ENCODE measurements at regions not wholly inside any gene's neighbourhood (a gene's known extent, or its start where the extent isn't known, plus 50 kb on each side); places are given as distances from the start of the nearest gene placed in this dataset.

DNA sequence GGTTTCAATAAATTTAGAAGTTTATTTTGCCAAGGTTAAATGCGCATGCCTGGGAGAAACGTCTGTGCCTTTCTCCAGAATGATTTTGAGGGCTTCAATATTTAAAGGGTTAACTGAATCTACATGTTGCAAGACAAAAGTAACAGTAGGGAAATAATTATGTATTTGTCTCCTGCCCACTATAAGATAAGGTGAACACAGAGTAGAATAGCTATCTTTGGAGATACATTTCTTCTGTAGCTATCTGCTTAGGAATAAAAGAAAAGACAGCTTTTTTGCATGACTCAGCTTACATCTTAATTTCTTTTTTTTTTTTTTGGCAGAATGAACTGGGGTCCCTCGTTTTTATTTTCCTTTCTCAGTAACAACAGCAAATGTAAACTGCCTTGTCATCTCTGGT, 1351.6 kb downstream of the AMY1C start:
- H3K9me3 ChIP-seq, result no peaks in the 10 kb centered on the region
- TF ChIP-seq, protein P1, sequence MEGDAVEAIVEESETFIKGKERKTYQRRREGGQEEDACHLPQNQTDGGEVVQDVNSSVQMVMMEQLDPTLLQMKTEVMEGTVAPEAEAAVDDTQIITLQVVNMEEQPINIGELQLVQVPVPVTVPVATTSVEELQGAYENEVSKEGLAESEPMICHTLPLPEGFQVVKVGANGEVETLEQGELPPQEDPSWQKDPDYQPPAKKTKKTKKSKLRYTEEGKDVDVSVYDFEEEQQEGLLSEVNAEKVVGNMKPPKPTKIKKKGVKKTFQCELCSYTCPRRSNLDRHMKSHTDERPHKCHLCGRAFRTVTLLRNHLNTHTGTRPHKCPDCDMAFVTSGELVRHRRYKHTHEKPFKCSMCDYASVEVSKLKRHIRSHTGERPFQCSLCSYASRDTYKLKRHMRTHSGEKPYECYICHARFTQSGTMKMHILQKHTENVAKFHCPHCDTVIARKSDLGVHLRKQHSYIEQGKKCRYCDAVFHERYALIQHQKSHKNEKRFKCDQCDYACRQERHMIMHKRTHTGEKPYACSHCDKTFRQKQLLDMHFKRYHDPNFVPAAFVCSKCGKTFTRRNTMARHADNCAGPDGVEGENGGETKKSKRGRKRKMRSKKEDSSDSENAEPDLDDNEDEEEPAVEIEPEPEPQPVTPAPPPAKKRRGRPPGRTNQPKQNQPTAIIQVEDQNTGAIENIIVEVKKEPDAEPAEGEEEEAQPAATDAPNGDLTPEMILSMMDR (IDR thresholded peaks at IDR 0.05 in 4 of 5, conservative IDR thresholded peaks at IDR 0.05 in 1 of 5), result no peak
- no peak for TF ChIP-seq POLR2A (IDR thresholded peaks at IDR 0.05)
- in situ Hi-C loops (cut with MboI; ENCODE audit: low sequenced_read_pairs in 4 of 4) (no loop called here), intact Hi-C loops (cut with DNase I; ENCODE audit: low total_unique reads) (no loop called here)
- H3K36me3 ChIP-seq, result no peaks in the 10 kb centered on the region
- DNase-seq (no peak), ATAC-seq (no peak)
- H3K4me3 ChIP-seq, result no peak overlapping the region
- no peaks in the 10 kb centered on the region for H3K4me1 ChIP-seq
- H3K27ac ChIP-seq, result no peak overlapping the region
- no peaks in the 10 kb centered on the region for H3K27me3 ChIP-seq

DNA sequence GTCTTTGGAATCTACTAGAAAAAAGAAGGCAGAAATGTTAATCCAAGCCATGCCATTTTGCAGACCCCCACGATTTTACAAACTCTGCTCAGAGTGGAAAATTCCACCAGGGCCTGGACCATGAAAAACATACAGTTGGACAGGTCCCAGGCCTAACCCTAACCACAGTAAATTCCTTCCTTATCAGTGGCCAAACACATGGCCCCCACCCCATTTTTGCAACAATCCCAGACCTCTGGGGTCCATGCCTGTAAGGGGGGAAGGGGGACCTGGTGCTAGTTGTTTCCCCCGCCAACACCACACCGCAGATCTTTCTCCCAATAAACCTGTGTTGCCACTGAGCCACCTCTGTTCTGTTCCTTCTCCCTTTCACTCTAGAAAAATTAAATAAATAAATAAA, 1352.7 kb downstream of the AMY1C start:
- in situ Hi-C loops (cut with MboI; ENCODE audit: low sequenced_read_pairs in 4 of 4) (no loop called here), intact Hi-C loops (cut with DNase I; ENCODE audit: low total_unique reads) (no loop called here)
- no peak for TF ChIP-seq POLR2A (IDR thresholded peaks at IDR 0.05)
- TF ChIP-seq, protein P1 (IDR thresholded peaks at IDR 0.05 in 4 of 5, conservative IDR thresholded peaks at IDR 0.05 in 1 of 5), result no peak

DNA sequence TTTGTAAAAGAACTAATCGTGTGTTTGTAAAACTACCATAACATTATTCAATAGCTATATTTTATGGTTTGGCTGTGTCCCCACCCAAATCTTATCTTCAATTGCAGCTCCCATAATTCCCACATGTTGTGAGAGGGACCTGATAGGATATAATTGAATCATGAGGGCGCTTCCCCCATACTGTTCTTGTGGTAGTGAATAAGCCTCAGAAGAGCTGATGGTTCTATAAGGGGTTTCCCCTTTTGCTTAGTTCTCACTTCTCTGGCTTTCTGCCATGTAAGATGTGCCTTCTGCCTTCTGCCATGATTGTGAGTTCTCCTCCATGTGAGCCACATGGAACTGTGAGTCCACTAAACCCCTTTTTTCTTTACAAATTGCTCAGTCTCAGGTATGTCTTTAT, 1372.3 kb downstream of the AMY1C start:
- H3K4me3 ChIP-seq, result no peak overlapping the region
- H3K36me3 ChIP-seq, result no peaks in the 10 kb centered on the region
- no peak for TF ChIP-seq POLR2A (IDR thresholded peaks at IDR 0.05)
- TF ChIP-seq, protein P1 (IDR thresholded peaks at IDR 0.05 in 4 of 5, conservative IDR thresholded peaks at IDR 0.05 in 1 of 5), result no peak
- H3K9me3 ChIP-seq, result no peaks in the 10 kb centered on the region
- intact Hi-C loops (cut with DNase I; ENCODE audit: low total_unique reads) (no loop called here), in situ Hi-C loops (cut with MboI; ENCODE audit: low sequenced_read_pairs in 4 of 4) (no loop called here)
- ATAC-seq (no peak), DNase-seq (no peak)
- H3K27ac ChIP-seq, result no peak overlapping the region
- H3K27me3 ChIP-seq, result no peaks in the 10 kb centered on the region
- H3K4me1 ChIP-seq, result no peaks in the 10 kb centered on the region

More for the DNA sequence above, 1352.7 kb downstream of the AMY1C start:
- H3K4me1 ChIP-seq, result no peaks in the 10 kb centered on the region
- H3K27ac ChIP-seq, result no peak overlapping the region
- DNase-seq (no peak), ATAC-seq (no peak)
- no peaks in the 10 kb centered on the region for H3K9me3 ChIP-seq
- H3K4me3 ChIP-seq, result no peak overlapping the region
- no peaks in the 10 kb centered on the region for H3K27me3 ChIP-seq
- H3K36me3 ChIP-seq, result no peaks in the 10 kb centered on the region

DNA sequence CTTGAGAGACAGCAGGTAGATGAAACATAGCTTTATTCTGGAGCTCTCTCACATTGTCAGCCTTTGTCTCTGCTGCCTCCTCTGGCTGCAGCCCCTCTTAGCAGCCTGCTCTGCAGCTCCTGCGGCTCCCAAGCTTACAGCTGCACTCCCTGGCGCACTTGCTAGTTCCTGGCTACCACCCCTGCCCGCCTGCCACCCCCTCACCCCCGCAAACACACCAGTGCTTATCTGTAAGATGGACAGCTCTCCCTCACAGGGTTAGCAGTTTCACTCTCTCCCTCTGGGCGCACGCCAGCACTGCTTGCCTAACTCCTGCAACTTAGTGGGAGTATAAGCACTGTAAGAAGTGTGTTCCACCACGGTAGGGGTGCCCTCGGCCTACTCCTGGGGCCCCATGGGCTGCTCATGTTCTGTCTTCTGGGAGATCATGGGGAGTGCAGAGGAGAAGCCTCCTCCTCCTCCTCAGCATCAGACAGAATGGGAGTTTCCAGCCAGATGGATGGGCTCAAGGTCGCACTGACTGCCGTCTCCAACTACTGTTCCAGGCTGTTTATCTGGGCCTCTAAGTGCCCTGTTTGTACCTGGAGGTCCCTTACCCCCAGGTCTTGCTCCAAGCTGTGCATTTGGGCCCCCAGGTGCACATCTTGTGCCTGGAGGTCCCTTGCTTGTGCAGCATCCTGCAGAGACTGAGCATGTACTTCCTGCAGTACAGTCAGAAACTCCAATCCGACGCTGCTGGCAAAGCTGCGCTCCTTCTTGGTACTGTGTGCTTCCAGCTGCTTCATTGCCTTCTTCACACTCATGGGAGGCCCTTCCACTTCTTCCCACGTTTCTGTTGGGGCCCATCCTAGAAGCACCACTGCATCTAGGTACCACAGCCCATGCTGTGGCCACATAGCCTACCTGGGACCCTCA, 1388.1 kb downstream of the AMY1C start:
- Histone ChIP-seq H3K4me1 (no peaks in the 10 kb centered on the region), H3K4me3 (no peak overlapping the region), H3K27ac (no peak overlapping the region), H3K36me3 (no peaks in the 10 kb centered on the region), H3K9me3 (no peaks in the 10 kb centered on the region), H3K27me3 (no peaks in the 10 kb centered on the region)
- intact Hi-C loops (cut with DNase I; ENCODE audit: low total_unique reads), result no loop called here
- in situ Hi-C loops (cut with MboI; ENCODE audit: low sequenced_read_pairs in 4 of 4), result no loop called here
- TF ChIP-seq, protein P1 (IDR thresholded peaks at IDR 0.05 in 4 of 5, conservative IDR thresholded peaks at IDR 0.05 in 1 of 5), result no peak
- no peak for TF ChIP-seq POLR2A (IDR thresholded peaks at IDR 0.05)
- ATAC-seq (no peak), DNase-seq (no peak)
